Heart right ventricle (tissue), 16 donors: ENCODE measurements at regions not wholly inside any gene's neighbourhood (a gene's known extent, or its start where the extent isn't known, plus 50 kb on each side); places are given as distances from the start of the nearest gene placed in this dataset.

ENCODE experiments used
- ATAC-seq, 8 donors: fragments of 200-7000 bp; cut with Tn5 transposase; one replicate each; pipeline ENCODE4 v1.9.1; 2020; ENCODE audit warnings: mild to moderate bottlenecking in 8 of 8, moderate library complexity in 8 of 8, moderate number of reproducible peaks in 1 of 8
- DNase-seq, 2 donors: peaks; one replicate each; pipeline ENCODE4 v3.0.0-alpha.2; 2020
- H3K27ac ChIP-seq, 10 donors: fragments of 200-600 bp; sonication (generic) in 2 of 10; one replicate each; pipeline versions ENCODE4 v1.5.0 to v1.8.0; 2020 to 2022; ENCODE audit warnings: mild to moderate bottlenecking in 3 of 10
- H3K27me3 ChIP-seq, 7 donors: fragments of 200-600 bp; one replicate each; pipeline ENCODE4 v1.8.0; 2021 to 2022; ENCODE audit warnings: mild to moderate bottlenecking in 2 of 7
- H3K36me3 ChIP-seq, 9 donors: fragments of 200-600 bp; sonication (generic) in 1 of 9; one replicate each; pipeline versions ENCODE4 v1.5.0 to v1.8.0; 2020 to 2022; ENCODE audit warnings: mild to moderate bottlenecking in 2 of 9
- H3K4me1 ChIP-seq, 9 donors: fragments of 200-600 bp; sonication (generic) in 1 of 9; one replicate each; pipeline versions ENCODE4 v1.5.0 to v1.8.0; 2020 to 2022; ENCODE audit warnings: mild to moderate bottlenecking in 4 of 9
- H3K4me3 ChIP-seq, 10 donors: fragments of 200-600 bp; sonication (generic) in 2 of 10; one replicate each; pipeline versions ENCODE4 v1.5.0 to v1.8.0; 2020 to 2022; ENCODE audit warnings: mild to moderate bottlenecking in 7 of 10, moderate library complexity in 2 of 10
- H3K9me3 ChIP-seq, 11 donors: fragments of 200-600 bp in 10 of 11; sonication (generic) in 2 of 11; one replicate each; pipeline versions ENCODE4 v1.5.0 to v1.8.0; 2013 to 2022; ENCODE audit warnings: mild to moderate bottlenecking in 2 of 11, control low read depth in 1 of 11, moderate library complexity in 1 of 11
- CTCF ChIP-seq, 9 donors: fragments of 200-600 bp; sonication (generic) in 2 of 9; IDR thresholded peaks; one replicate each; pipeline versions ENCODE4 v1.5.0 to v1.8.0; 2021 to 2022; ENCODE audit warnings: antibody characterized with exemption in 9 of 9, mild to moderate bottlenecking in 5 of 9, moderate library complexity in 1 of 9
- WGBS, 2 donors: extraction: QIAGEN DNeasy Blood & Tissue Kit; methylation state at CpG; one replicate each; pipeline ENCODE4 v1.1.7; 2013; ENCODE audit warnings: inconsistent platforms in 1 of 2; 5-methylcytosine and 5-hydroxymethylcytosine counted together
- intact Hi-C, 10 donors: fragments of 100-400 bp; cut with DNase I; formaldehyde crosslinking; loops; one replicate each; pipeline versions ENCODE4 v1.11.1 to v1.14.2; 2022
- donor health status: Arrhythmogenic right ventricular cardiomyopathy.
- donor health status: ischemic (EF 13 %, LVEDD 7.1; RV severe dilation, severe dysfunction).
- donor health status: healthy with polysubstance abuse.
- donor health status: DM: no; HTN: yes; CAD: no.
- donor health status: DM: no; HTN: no; CAD: no.
- donor health status: ischemic (EF 25% LVEDD 6.9; RV normal size, moderate dysfunction).
- donor health status: ischemic (EF 25% LVEDD 5.7; RV mildly dilated, moderate dysfunction).
- donor health status: healthy.
- donor health status: DM: yes; HTN: yes; CAD: no.
- donor health status: Ischemic cardiomyopathy.
- donor health status: ischemic (EF 35%, LVEDD 5.7; RV mildly dilated, moderate dysfunction).
- donor health status: nonischemic (EF 11% LVEDD 7.7; RV severe dilation, severe dysfunction).
- donor health status: DM: yes; HTN: yes; CAD: no.
- donor health status: PGD.
- donor health status: ischemic (EF 29% LVEDD 5.4; RV normal size, mild dysfunction).
- donor health status: nonischemic (EF 23%, LVEDD 6.1; RV moderate dilation, normal function).

DNA sequence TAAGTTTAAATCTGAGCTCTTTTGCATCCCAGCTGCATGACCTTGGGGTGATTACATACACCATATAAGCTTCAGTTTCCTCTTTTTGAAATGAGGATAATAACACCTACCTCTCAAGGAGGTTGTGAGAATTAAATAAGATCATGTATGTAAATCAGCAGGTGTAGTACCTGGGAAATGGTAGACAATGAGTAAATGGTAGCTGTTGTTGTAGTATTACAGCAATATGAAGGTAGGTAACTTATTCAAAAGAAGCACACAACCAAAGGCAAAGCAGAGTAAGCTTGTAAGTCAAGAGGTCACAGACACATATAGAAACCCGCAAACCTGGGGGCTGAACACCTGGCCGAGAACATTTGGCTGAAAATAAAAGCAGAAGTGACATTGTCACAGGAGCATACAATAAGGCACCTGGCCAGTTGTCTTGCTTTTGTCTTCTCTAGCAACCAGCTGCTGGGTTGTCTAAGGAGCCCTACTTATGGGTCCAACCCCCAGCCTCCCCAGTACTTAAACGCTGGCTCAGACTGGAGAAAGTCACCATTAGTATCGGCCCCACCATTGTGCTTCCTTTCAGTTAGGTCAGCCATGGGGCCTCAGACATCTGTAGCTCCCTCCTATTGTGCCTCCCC, 203.6 kb upstream of the MKLN1 start:
- no peak for TF ChIP-seq CTCF (IDR thresholded peaks at IDR 0.05)
- Histone ChIP-seq H3K9me3 (peaks cover 0 to 11% (median 0%) of the 10 kb centered on the region in 11 donors), H3K4me1 (no peaks in the 10 kb centered on the region), H3K4me3 (no peak overlapping the region), H3K27me3 (no peaks in the 10 kb centered on the region), H3K27ac (no peak overlapping the region), H3K36me3 (no peaks in the 10 kb centered on the region)
- ATAC-seq (no peak), DNase-seq (no peak)
- intact Hi-C loops, result no loop called here
- 92 to 95% methylated on average over 4 of the region's 4 CpGs for WGBS, 2 donors

DNA sequence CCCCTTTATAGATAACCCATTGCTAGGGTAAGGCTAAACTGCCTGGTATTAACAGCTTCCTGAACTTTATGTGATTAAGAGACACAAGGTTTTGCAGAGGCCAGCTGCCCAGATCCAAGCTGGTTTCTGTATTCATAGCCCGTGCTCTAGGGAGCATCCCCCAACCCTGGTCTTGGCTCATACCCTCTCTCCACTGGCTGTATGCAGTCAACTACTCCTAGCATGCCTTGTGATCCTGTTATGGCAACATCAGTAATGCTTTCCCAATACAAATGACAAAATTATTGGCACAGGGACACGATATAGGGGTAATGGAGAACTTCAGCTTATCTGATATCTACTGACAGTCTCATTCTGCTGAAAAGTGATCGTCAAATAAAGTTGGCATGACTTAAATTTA, 202.8 kb upstream of the MKLN1 start:
- ATAC-seq (no peak), DNase-seq (no peak)
- intact Hi-C loops, result no loop called here
- H3K4me3 ChIP-seq, result no peak overlapping the region
- no peaks in the 10 kb centered on the region for H3K36me3 ChIP-seq
- no peaks in the 10 kb centered on the region for H3K4me1 ChIP-seq
- TF ChIP-seq CTCF (IDR thresholded peaks at IDR 0.05), result no peak
- H3K27ac ChIP-seq, result no peak overlapping the region
- peaks cover 0 to 4% (median 0%) of the 10 kb centered on the region in 11 donors for H3K9me3 ChIP-seq
- 67% methylated on average over 3 of the region's 3 CpGs for WGBS, 2 donors
- H3K27me3 ChIP-seq, result no peaks in the 10 kb centered on the region

DNA sequence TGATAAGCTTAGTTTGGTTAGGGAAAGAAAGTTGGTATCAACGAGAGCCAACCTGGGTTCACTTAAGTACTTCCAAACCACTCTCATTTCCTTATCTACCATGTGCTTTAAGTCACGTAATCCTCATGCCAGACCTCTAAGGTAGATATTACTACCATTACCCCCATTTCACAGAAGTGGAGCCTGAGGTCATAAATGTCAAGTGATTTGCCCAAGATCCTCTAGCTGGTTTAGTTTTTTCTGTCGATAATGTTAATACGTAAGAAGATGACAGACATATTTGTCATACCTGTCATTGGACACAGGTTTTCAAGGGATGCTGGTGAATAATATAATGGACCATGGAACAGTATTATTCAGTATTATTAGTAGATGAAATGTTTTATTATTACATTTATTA, 197.4 kb upstream of the MKLN1 start:
- Histone ChIP-seq H3K27me3 (no peaks in the 10 kb centered on the region), H3K27ac (no peak overlapping the region), H3K4me3 (no peak overlapping the region), H3K4me1 (no peaks in the 10 kb centered on the region), H3K9me3 (no peaks in the 10 kb centered on the region), H3K36me3 (no peaks in the 10 kb centered on the region)
- DNase-seq, result no peak
- no peak for ATAC-seq
- no peak for TF ChIP-seq CTCF (IDR thresholded peaks at IDR 0.05)
- WGBS, 2 donors, result 65 to 72% methylated on average over 4 of the region's 4 CpGs
- intact Hi-C loops, result no loop called here

DNA sequence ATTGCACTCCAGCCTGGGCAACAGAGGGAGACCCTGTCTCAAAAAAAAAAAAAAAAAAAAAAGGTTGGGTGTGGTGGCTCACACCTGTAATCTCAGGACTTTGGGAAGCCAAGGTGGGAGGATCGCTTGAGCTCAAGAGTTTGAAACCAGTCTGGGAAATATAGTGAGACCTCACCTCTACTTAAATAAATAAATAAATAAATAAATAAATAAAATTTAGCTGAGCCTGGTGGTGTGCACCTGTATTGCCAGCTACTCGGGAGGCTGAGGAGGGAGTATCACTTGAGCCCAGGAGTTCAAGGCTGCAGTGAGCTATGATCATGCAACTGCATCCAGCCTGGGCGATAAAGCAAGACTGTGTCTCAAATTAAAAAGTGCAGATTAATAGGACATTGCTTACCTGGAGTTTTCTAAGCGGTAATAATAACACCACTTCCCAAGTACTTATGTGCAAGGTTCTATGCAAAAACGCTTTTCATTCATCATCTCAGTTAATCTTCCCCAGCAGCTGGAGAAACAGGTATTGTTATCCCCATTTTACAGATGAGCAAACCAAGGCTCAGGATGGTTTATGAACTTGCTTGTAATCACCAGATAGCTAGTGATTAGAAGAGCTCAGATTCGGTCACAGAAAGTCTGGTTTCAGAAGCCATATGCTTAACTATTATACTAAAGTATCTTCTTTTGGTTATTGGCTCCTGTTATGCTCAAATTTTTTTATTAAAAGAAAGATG, 196.5 kb upstream of the MKLN1 start:
- no peaks in the 10 kb centered on the region for H3K9me3 ChIP-seq
- TF ChIP-seq CTCF (IDR thresholded peaks at IDR 0.05), result no peak
- H3K27me3 ChIP-seq, result no peaks in the 10 kb centered on the region
- DNase-seq, result no peak
- intact Hi-C loops, result no loop called here
- no peaks in the 10 kb centered on the region for H3K4me1 ChIP-seq
- H3K4me3 ChIP-seq, result no peak overlapping the region
- no peak for ATAC-seq
- 95 to 99% methylated on average over 6 of the region's 6 CpGs for WGBS, 2 donors
- no peak overlapping the region for H3K27ac ChIP-seq
- H3K36me3 ChIP-seq, result no peaks in the 10 kb centered on the region
